ENCODE measurements at regions not wholly inside any gene's neighbourhood (a gene's known extent, or its start where the extent isn't known, plus 50 kb on each side); places are given as distances from the start of the nearest gene placed in this dataset.
"Not testable (repeated sequence)": the region's sequence is repeated elsewhere in the genome, so short reads cannot be mapped to it uniquely, and the experiment has no call there.

DNA sequence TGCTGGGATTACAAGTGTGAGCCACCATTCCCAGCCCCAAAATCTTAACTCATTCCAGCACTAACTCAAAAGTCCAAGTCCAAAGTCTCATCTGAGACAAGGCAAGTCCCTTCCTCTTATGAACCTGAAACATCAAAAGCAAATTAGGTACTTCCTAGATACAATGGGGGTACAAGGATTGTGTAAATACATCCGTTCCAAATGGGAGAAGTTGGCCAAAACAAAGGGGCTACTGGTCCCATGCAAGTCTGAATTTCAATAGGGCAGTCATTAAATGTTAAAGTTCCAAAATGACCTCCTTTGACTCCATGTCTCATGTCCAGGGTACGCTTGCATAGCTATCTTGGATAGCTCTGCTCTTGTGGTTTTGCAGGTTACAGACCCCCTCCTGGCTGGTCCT, 94.7 kb upstream of the PPM1H start:
- ATAC-seq (no peak), DNase-seq (ENCODE audit: low spot score) (no peak)
- H3K4me3 Mint-ChIP-seq: no peak overlapping the region
- H3K27ac Mint-ChIP-seq: no peak overlapping the region
- no peaks in the 10 kb centered on the region for H3K36me3 Mint-ChIP-seq
- H3K27me3 Mint-ChIP-seq: no peaks in the 10 kb centered on the region
- peaks cover 3% of the 10 kb centered on the region for H3K9me3 Mint-ChIP-seq
- H3K4me1 Mint-ChIP-seq (ENCODE audit: low read depth in 2 of 2): no peaks in the 10 kb centered on the region

DNA sequence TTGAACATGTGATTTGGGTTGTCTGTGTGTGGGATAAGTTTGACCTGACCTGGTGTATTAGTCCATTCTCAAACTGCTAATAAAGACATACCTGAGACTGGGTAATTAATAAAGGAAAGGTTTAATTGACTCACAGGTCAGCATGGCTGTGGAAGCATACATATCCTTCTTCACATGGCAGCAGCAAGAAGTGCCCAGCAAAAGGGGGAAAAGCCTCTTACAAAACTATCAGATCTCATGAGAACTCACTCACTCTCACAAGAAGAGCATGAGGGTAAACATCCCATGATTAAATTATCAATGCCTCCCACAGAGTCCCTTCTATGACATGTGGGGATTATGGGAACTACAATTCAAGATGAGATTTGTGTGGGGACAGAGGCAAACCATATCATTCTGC, 94.0 kb upstream of the PPM1H start:
- peaks cover 3% of the 10 kb centered on the region for H3K9me3 Mint-ChIP-seq
- DNase-seq (ENCODE audit: low spot score): no peak
- no peaks in the 10 kb centered on the region for H3K4me1 Mint-ChIP-seq (ENCODE audit: low read depth in 2 of 2)
- no peaks in the 10 kb centered on the region for H3K27me3 Mint-ChIP-seq
- no peak for ATAC-seq
- no peak overlapping the region for H3K27ac Mint-ChIP-seq
- no peak overlapping the region for H3K4me3 Mint-ChIP-seq
- no peaks in the 10 kb centered on the region for H3K36me3 Mint-ChIP-seq

GRCh38 chr12:63025116-63025515, 90.2 kb upstream of the PPM1H start:
- ATAC-seq (no peak), DNase-seq (ENCODE audit: low spot score) (no peak)
- Mint-ChIP-seq H3K27me3 (no peaks in the 10 kb centered on the region), H3K9me3 (no peaks in the 10 kb centered on the region), H3K4me1 (ENCODE audit: low read depth in 2 of 2) (no peaks in the 10 kb centered on the region), H3K36me3 (no peaks in the 10 kb centered on the region), H3K4me3 (no peak overlapping the region), H3K27ac (no peak overlapping the region)

DNA sequence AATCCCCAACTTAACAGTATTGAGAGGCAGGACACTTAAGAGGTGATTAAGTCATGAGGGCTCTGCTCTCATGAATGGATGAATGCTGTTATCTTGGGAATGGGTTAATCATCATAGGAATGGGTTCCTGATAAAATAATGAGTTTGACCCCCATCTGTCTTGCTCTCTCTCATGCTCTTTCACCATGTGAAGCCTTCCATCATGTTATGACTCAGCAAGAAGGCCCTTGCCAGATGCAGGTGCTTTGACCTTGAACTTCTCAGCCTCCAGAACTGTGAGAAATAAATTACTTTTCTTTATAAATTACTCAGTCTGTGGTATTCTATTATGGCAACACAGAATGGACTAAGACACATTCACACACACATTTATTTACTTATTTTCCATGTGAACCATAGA, 89.0 kb upstream of the PPM1H start:
- H3K36me3 Mint-ChIP-seq: no peaks in the 10 kb centered on the region
- no peaks in the 10 kb centered on the region for H3K4me1 Mint-ChIP-seq (ENCODE audit: low read depth in 2 of 2)
- H3K4me3 Mint-ChIP-seq: no peak overlapping the region
- no peaks in the 10 kb centered on the region for H3K9me3 Mint-ChIP-seq
- DNase-seq (ENCODE audit: low spot score) (no peak), ATAC-seq (no peak)
- H3K27me3 Mint-ChIP-seq: no peaks in the 10 kb centered on the region
- no peak overlapping the region for H3K27ac Mint-ChIP-seq

- Mint-ChIP-seq H3K9me3 (no peaks in the 10 kb centered on the region), H3K4me3 (no peak overlapping the region), H3K27ac (no peak overlapping the region), H3K4me1 (ENCODE audit: low read depth in 2 of 2) (no peaks in the 10 kb centered on the region), H3K27me3 (no peaks in the 10 kb centered on the region), H3K36me3 (no peaks in the 10 kb centered on the region)
- DNase-seq (ENCODE audit: low spot score) (no peak), ATAC-seq (no peak)
Measured at GRCh38 chr12:63021116-63021515, 86.2 kb upstream of the PPM1H start.

- no peak for DNase-seq (ENCODE audit: low spot score)
- Mint-ChIP-seq H3K4me3 (no peak overlapping the region), H3K4me1 (ENCODE audit: low read depth in 2 of 2) (no peaks in the 10 kb centered on the region), H3K27ac (no peak overlapping the region), H3K9me3 (no peaks in the 10 kb centered on the region), H3K36me3 (no peaks in the 10 kb centered on the region), H3K27me3 (no peaks in the 10 kb centered on the region)
- ATAC-seq: no peak
Measured at GRCh38 chr12:63020269-63020668, 85.3 kb upstream of the PPM1H start.

- Mint-ChIP-seq H3K27me3 (no peaks in the 10 kb centered on the region), H3K36me3 (no peaks in the 10 kb centered on the region), H3K4me1 (ENCODE audit: low read depth in 2 of 2) (no peaks in the 10 kb centered on the region), H3K9me3 (no peaks in the 10 kb centered on the region), H3K4me3 (no peak overlapping the region), H3K27ac (no peak overlapping the region)
- ATAC-seq (no peak), DNase-seq (ENCODE audit: low spot score) (no peak)
Measured at GRCh38 chr12:63018273-63018672, 83.3 kb upstream of the PPM1H start.

GRCh38 chr12:63013302-63013701, 78.4 kb upstream of the PPM1H start:
- ATAC-seq (no peak), DNase-seq (ENCODE audit: low spot score) (no peak)
- H3K27me3 Mint-ChIP-seq: no peaks in the 10 kb centered on the region
- no peaks in the 10 kb centered on the region for H3K4me1 Mint-ChIP-seq (ENCODE audit: low read depth in 2 of 2)
- H3K27ac Mint-ChIP-seq: no peak overlapping the region
- H3K4me3 Mint-ChIP-seq: no peak overlapping the region
- no peaks in the 10 kb centered on the region for H3K36me3 Mint-ChIP-seq
- no peaks in the 10 kb centered on the region for H3K9me3 Mint-ChIP-seq

GRCh38 chr12:63010698-63011097, 75.7 kb upstream of the PPM1H start:
- no peaks in the 10 kb centered on the region for H3K4me1 Mint-ChIP-seq (ENCODE audit: low read depth in 2 of 2)
- H3K27ac Mint-ChIP-seq: no peak overlapping the region
- no peak for ATAC-seq
- no peaks in the 10 kb centered on the region for H3K9me3 Mint-ChIP-seq
- no peaks in the 10 kb centered on the region for H3K36me3 Mint-ChIP-seq
- no peak overlapping the region for H3K4me3 Mint-ChIP-seq
- DNase-seq (ENCODE audit: low spot score): no peak
- H3K27me3 Mint-ChIP-seq: no peaks in the 10 kb centered on the region

DNA sequence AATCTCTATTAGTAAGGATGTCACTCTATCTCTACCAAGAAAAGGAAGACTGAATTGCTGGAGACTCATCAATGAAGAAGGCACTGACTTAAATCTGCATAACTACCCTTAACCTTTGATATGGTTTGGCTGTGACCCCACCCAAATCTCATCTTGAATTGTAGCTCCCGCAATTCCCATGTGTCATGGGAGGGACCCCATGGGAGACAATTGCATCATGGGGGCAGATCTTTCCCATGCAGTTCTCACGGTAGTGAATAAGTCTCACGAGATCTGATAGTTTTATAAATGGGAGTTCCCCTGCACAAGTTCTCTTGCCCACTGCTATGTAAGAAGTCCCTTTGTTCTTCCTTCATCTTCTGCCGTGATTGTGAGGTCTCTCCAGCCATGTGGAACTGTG, 73.4 kb upstream of the PPM1H start:
- no peak for ATAC-seq
- H3K4me3 Mint-ChIP-seq: no peak overlapping the region

DNA sequence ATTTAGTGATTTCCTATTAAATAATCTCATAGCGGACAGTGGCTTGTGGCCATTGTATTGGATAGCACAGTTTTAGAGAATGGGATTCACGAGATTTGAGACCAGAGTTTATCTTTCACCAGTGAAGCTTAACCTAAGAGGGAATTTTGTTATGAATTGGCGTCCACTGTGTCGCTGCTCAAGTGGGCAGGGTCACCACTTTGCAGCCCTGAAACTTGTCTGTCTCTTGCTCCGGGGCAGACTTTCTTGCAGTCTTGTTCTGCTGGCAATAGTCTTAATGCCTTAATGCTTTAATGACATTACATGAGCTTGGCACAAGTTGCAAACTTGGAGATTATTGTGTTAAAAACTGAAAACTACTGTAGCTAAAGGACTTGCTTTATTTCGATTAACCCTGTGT, 72.8 kb upstream of the PPM1H start:
- ATAC-seq (no peak), DNase-seq (ENCODE audit: low spot score) (no peak)
- no peak overlapping the region for H3K4me3 Mint-ChIP-seq
- no peaks in the 10 kb centered on the region for H3K4me1 Mint-ChIP-seq (ENCODE audit: low read depth in 2 of 2)
- H3K27ac Mint-ChIP-seq: no peak overlapping the region
- H3K36me3 Mint-ChIP-seq: no peaks in the 10 kb centered on the region
- H3K27me3 Mint-ChIP-seq: no peaks in the 10 kb centered on the region
- H3K9me3 Mint-ChIP-seq: peaks cover 2% of the 10 kb centered on the region

More for the DNA sequence above, 73.4 kb upstream of the PPM1H start:
- Mint-ChIP-seq H3K27me3 (no peaks in the 10 kb centered on the region), H3K27ac (no peak overlapping the region), H3K36me3 (no peaks in the 10 kb centered on the region), H3K9me3 (peaks cover 2% of the 10 kb centered on the region), H3K4me1 (ENCODE audit: low read depth in 2 of 2) (no peaks in the 10 kb centered on the region)
- no peak for DNase-seq (ENCODE audit: low spot score)

DNA sequence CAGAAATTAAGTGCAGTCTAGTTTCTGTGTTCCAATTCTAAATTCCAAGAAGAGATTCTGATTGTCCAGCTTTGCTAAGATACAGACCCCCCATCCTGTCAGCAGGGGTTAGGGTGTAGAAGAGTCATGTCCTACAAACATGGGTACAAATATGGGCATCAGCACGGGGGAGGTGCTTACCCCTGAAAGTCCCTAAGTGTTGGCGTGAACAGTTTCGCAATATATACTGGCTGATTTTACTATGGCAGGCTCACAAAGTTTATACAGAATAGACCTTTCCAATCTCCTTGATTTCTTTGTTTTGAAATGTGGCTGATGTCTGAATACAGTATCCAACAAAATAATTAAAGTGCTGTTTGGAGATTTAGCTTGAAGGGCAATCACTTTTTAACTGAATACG, 71.6 kb upstream of the PPM1H start:
- peaks cover 2% of the 10 kb centered on the region for H3K9me3 Mint-ChIP-seq
- no peaks in the 10 kb centered on the region for H3K36me3 Mint-ChIP-seq
- no peak for ATAC-seq
- H3K4me1 Mint-ChIP-seq (ENCODE audit: low read depth in 2 of 2): no peaks in the 10 kb centered on the region
- no peak for DNase-seq (ENCODE audit: low spot score)
- no peak overlapping the region for H3K4me3 Mint-ChIP-seq
- no peaks in the 10 kb centered on the region for H3K27me3 Mint-ChIP-seq
- no peak overlapping the region for H3K27ac Mint-ChIP-seq

DNA sequence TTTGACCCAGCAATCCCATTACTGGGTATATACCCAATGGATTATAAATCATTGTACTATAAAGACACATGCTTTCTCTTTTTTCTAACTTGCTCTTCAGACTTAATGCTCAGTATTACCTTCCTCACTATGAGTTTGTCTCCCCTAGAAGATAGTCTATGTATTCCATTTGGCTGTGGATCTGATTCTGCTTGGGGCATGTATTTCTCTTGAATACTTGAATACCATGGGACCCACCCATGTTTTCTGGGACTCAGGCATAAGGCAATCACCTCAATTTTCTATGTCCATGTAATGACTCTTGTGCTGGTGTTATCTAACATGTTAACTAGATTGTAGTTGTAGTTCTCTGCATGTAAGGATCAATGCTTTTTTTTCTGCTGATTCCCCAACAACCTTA, 70.4 kb upstream of the PPM1H start:
- H3K27ac Mint-ChIP-seq: no peak overlapping the region
- H3K36me3 Mint-ChIP-seq: no peaks in the 10 kb centered on the region
- DNase-seq (ENCODE audit: low spot score): no peak
- peaks cover 2% of the 10 kb centered on the region for H3K9me3 Mint-ChIP-seq
- no peak for ATAC-seq
- no peaks in the 10 kb centered on the region for H3K4me1 Mint-ChIP-seq (ENCODE audit: low read depth in 2 of 2)
- no peak overlapping the region for H3K4me3 Mint-ChIP-seq
- no peaks in the 10 kb centered on the region for H3K27me3 Mint-ChIP-seq

GRCh38 chr12:63003223-63003819, 68.4 kb upstream of the PPM1H start:
- no peaks in the 10 kb centered on the region for H3K36me3 Mint-ChIP-seq
- H3K27me3 Mint-ChIP-seq: no peaks in the 10 kb centered on the region
- DNase-seq (ENCODE audit: low spot score) (no peak), ATAC-seq (no peak)
- H3K27ac Mint-ChIP-seq: no peak overlapping the region
- no peaks in the 10 kb centered on the region for H3K4me1 Mint-ChIP-seq (ENCODE audit: low read depth in 2 of 2)
- H3K9me3 Mint-ChIP-seq: peaks cover 2% of the 10 kb centered on the region
- no peak overlapping the region for H3K4me3 Mint-ChIP-seq

- H3K4me1 Mint-ChIP-seq (ENCODE audit: low read depth in 2 of 2); H3K27me3 Mint-ChIP-seq; H3K4me3 Mint-ChIP-seq; DNase-seq (ENCODE audit: low spot score); ATAC-seq; H3K27ac Mint-ChIP-seq; H3K36me3 Mint-ChIP-seq; H3K9me3 Mint-ChIP-seq: not testable (repeated sequence)
Measured at GRCh38 chr12:63002059-63002458, 67.1 kb upstream of the PPM1H start.
